ENCODE measurements at regions not wholly inside any gene's neighbourhood (a gene's known extent, or its start where the extent isn't known, plus 50 kb on each side); places are given as distances from the start of the nearest gene placed in this dataset.

GRCh38 chr17:77083531-77083930, 57.2 kb upstream of the SEC14L1 start:
- no peaks in the 10 kb centered on the region for H3K9me2 ChIP-seq (ENCODE audit: insufficient read depth, low read length)
- H3K27ac ChIP-seq (ENCODE audit: low read length), result no peak overlapping the region
- H3K27me3 ChIP-seq (ENCODE audit: insufficient read depth, low read depth, low read length), result no peaks in the 10 kb centered on the region
- no peaks in the 10 kb centered on the region for H3K79me2 ChIP-seq (replicated peaks; ENCODE audit: insufficient read depth, low read length)
- H3K4me3 ChIP-seq (ENCODE audit: low read length), result no peak overlapping the region
- H3K9me3 ChIP-seq (ENCODE audit: low read length), result no peaks in the 10 kb centered on the region
- no peak for TF ChIP-seq EZH2 (IDR thresholded peaks at IDR 0.05; ENCODE audit: borderline replicate concordance, insufficient read depth, low read length, poor library complexity, severe bottlenecking)
- no peak for TF ChIP-seq EP300 (conservative IDR thresholded peaks at IDR 0.05; ENCODE audit: poor library complexity, severe bottlenecking)
- no peak for TF ChIP-seq MXI1 (conservative IDR thresholded peaks at IDR 0.05; ENCODE audit: poor library complexity, severe bottlenecking)
- no peak for TF ChIP-seq POLR2AphosphoS5 (IDR thresholded peaks at IDR 0.05)
- no peak for TF ChIP-seq REST (IDR thresholded peaks at IDR 0.05; ENCODE audit: borderline replicate concordance)
- TF ChIP-seq SMC3 (conservative IDR thresholded peaks at IDR 0.05; ENCODE audit: poor library complexity), result no peak
- no peak for TF ChIP-seq TAF1 (IDR thresholded peaks at IDR 0.05; ENCODE audit: low read depth)
- TF ChIP-seq RAD21 (conservative IDR thresholded peaks at IDR 0.05), result no peak
- TF ChIP-seq CTCF (IDR thresholded peaks at IDR 0.05; ENCODE audit: poor library complexity, severe bottlenecking), result no peak
- no peak overlapping the region for H2AFZ ChIP-seq (ENCODE audit: low read depth, low read length)
- H4K20me1 ChIP-seq (ENCODE audit: insufficient read depth), result no peaks in the 10 kb centered on the region
- H3K4me2 ChIP-seq (ENCODE audit: low read length), result no peak overlapping the region
- H3K36me3 ChIP-seq (ENCODE audit: insufficient read depth, low read length), result no peaks in the 10 kb centered on the region
- no peak overlapping the region for H3K9ac ChIP-seq (ENCODE audit: low read length)
- H3F3A ChIP-seq (ENCODE audit: insufficient read depth, low read length, poor library complexity, severe bottlenecking), result no peaks in the 10 kb centered on the region

GRCh38 chr17:77085926-77086432, 54.8 kb upstream of the SEC14L1 start:
- Histone ChIP-seq H3K79me2 (replicated peaks; ENCODE audit: insufficient read depth, low read length) (no peaks in the 10 kb centered on the region), H3K4me3 (ENCODE audit: low read length) (no peak overlapping the region), H3K27ac (ENCODE audit: low read length) (no peak overlapping the region), H3K9me2 (ENCODE audit: insufficient read depth, low read length) (no peaks in the 10 kb centered on the region), H2AFZ (ENCODE audit: low read depth, low read length) (no peak overlapping the region), H3K4me2 (ENCODE audit: low read length) (no peak overlapping the region), H3K36me3 (ENCODE audit: insufficient read depth, low read length) (no peaks in the 10 kb centered on the region), H3K9ac (ENCODE audit: low read length) (no peak overlapping the region), H3K27me3 (ENCODE audit: insufficient read depth, low read depth, low read length) (no peaks in the 10 kb centered on the region), H4K20me1 (ENCODE audit: insufficient read depth) (no peaks in the 10 kb centered on the region), H3F3A (ENCODE audit: insufficient read depth, low read length, poor library complexity, severe bottlenecking) (no peaks in the 10 kb centered on the region), H3K9me3 (ENCODE audit: low read length) (no peaks in the 10 kb centered on the region)
- TF ChIP-seq RAD21 (conservative IDR thresholded peaks at IDR 0.05), result no peak
- TF ChIP-seq EP300 (conservative IDR thresholded peaks at IDR 0.05; ENCODE audit: poor library complexity, severe bottlenecking), result no peak
- TF ChIP-seq MXI1 (conservative IDR thresholded peaks at IDR 0.05; ENCODE audit: poor library complexity, severe bottlenecking), result no peak
- TF ChIP-seq TAF1 (IDR thresholded peaks at IDR 0.05; ENCODE audit: low read depth), result no peak
- TF ChIP-seq EZH2 (IDR thresholded peaks at IDR 0.05; ENCODE audit: borderline replicate concordance, insufficient read depth, low read length, poor library complexity, severe bottlenecking), result no peak
- no peak for TF ChIP-seq POLR2AphosphoS5 (IDR thresholded peaks at IDR 0.05)
- no peak for TF ChIP-seq CTCF (IDR thresholded peaks at IDR 0.05; ENCODE audit: poor library complexity, severe bottlenecking)
- TF ChIP-seq SMC3 (conservative IDR thresholded peaks at IDR 0.05; ENCODE audit: poor library complexity), result no peak
- no peak for TF ChIP-seq REST (IDR thresholded peaks at IDR 0.05; ENCODE audit: borderline replicate concordance)
